ENCODE measurements at regions not wholly inside any gene's neighbourhood (a gene's known extent, or its start where the extent isn't known, plus 50 kb on each side); places are given as distances from the start of the nearest gene placed in this dataset.

DNA sequence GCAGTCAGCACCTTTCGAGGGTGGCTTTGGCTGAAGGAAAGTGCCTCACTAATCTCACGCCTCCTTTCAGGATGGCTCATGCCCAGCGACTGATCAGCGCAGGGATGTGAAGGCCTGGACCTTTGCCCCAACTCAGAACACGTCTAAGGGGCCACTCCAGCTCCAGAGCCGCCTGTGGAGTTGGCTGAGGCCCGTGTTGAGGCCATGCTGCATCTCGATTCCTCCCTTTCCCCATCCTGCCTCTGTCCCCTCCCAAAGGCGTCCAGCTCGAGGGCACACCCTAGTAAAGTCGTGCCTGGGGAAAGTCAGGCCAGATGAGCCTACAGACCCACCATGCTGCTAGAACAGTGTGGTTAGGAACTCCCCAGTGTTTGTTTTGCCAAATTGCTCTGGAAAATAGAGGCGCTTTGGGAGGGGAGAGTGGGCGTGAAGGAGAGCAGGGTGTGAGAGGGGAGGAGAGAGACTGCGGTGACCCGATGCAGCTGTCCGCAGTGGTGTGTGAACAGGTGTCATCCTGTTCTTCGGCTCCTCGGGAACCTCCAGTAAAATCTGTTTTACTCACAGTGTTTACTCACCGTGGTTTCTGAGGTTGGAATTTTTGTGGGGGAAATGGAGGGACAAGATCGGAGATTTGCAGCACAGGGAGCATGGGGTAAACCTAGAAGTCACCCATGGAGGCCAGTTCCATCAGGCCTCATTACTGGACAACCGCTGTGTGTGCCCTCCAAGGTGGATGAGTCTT, 85.0 kb upstream of the PMEPA1 start:
- DNase-seq: no peak

DNA sequence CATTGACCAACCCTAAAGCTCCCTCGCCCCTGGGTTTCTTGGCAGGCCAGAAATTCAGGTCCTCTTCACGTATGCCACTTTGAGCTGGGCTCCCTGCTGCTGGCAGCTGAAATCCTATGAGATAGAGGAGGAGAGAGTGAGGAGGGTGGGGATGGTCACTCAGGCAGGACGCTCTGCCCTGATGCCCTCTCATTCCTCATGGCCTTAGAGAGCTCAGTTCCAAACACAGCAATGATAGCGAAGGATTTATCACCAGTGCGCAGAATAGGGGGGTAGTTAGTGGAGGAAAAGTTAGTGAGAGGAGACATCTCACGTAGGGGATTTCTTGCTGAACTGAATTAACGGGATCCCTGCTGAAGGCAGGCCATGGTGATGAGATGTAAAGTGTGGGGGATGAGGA, 84.2 kb upstream of the PMEPA1 start:
- no peak for DNase-seq

DNA sequence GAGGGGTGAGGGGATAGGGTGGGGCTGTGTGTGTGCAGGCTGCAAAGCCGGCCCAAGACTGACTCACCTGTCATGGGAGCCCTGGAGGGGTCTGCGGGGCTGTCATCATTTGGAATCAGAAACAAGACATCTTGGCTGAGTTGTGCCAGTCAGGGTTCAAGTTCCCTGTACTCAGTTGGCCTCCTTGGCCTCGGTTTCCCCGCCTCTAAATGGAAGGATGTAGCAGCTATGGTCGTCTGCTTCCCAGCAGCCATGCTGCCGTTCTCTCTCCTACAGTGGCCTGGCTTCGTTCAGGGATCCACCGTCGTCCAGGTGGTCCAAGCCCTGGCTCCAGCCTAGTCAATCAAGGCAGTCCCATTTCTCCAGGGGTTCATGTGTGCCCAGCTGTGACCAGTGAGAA, 83.6 kb upstream of the PMEPA1 start:
- DNase-seq: no peak

DNA sequence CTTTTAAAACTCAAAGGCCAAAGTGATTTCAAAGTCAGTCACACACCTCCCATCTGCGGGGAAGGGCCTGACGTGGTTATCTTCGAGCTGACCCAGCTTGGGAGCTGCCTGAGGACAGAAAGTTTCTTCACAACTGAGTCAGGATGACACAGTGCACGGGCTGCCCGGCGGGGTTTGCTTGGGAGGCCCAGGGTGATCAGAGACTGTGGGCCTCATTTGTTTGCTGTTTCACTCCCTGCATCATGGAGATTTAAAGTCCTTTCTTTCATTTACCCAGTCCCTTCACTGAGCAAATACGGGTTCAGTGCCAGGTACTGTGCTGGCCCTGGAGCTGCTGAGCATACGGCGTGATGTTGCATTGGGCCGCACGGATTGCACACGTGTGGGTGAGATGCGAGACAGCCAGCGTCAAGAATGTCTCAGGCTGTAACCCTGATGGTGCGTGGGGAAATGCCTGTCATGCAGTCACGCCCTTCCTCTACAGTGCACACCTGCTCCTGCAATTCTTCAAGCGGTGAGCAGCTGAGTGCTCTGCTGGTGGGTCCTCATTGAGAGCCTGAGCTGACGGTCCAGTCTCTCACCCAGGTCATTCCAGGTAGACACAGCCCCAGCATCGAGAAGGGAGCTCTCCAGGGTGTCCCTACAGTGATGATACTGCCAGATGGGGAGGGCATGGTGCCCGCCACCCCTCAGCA, 82.7 kb upstream of the PMEPA1 start:
- DNase-seq: no peak

DNA sequence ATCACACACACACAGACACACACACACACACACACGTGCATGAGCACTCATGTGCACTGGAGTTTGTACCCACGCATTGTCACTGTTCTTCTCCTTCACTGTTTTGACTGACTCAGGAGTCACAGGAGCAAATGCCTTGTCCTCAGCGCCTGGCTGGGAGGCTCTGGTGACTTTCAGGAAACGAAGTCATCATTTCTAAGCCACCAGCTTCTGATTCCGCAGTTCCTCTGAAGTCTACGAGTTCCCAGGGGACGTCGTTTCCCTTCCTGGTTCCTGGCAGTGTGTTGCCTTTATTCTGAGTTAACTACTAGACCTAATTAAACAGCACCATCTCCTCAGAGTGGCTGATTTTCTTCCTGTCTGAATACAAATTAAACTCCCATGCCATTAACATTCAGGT, 82.2 kb upstream of the PMEPA1 start:
- no peak for DNase-seq

DNA sequence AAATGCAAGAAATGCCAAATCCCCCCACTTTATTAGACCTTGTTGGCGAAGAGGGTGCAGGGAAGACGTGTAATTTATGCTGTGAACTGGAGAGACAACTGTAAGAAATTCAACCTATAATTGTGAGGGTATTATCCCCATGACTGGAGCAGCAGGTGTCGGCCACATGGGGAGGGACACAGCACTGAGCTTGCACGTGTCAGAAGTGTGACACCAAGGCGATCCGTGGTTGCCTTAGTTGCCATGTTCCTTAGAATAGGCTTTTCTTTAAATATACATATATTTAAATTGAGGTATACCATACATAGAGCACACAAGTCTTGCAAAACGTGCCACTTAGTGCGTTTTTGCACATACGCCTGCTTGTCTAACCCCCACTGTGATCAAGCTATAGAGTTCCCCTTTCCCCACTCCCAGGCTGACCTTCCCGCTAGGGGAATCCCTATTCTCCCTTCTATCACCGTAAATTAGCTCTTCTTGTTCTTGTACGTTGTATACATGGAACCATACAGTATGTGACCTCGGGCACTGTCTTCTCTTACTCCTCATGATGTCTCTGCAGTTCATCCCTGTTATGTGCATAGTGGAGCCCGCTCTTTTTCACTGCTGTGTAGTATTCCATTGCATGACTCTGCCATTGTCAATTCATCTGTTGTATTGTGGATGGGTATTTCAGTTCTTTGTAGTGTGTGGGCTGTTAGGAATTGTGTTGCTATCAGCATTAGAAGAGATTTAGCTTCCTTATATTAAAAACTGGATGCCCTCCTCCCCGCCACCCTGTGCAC, 81.6 kb upstream of the PMEPA1 start:
- DNase-seq: no peak

DNA sequence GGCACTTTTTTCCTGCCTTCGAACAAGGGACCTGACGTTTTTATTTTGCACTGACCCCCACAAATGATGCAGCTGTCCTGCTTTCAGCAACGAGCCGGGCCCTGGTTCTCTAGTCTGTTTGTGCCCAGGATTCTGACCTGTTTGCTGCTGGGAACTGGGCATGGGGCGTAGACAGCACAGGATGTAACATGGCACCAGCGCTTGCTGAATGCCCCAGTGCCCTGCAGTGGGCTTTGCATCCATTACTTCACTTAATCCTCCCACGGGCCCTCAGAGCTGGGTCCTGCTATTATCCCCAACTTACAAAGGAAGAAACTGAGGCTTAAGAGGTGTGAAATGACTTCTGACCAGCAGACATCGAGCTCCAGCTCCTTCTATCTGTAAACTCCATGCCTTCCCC, 80.4 kb upstream of the PMEPA1 start:
- DNase-seq: no peak

DNA sequence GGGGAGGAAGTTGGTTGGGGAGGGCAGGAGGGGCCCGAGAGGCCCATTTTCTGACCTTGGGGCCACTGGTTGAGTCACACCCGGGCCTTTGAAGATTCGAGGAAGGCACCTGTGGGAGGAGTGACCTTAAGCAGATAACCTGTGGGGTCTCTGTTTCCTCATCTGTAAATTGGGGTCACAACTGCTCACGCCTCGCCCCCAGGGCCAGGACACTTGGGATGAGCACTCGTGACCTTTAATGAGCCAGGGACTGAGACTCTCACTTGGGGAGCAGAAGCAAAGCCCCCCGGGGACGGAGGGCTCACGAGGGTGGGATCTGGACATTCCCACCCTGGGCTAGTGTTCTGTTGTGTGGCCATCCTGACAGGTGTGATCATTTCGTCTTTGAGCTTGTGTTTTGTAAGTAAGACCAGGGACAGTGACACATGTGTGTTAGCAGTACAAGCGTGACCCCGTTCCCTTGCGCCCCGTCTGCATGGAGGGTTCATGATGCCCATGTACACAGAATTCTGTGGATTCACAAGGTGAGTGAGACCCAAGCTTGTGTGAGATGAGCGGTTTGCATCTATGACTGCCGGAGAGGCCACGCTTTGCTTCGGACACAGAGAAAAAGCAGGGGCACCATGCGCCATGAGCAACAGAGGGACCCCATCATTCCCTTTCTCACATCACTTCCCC, 79.3 kb upstream of the PMEPA1 start:
- DNase-seq: no peak

DNA sequence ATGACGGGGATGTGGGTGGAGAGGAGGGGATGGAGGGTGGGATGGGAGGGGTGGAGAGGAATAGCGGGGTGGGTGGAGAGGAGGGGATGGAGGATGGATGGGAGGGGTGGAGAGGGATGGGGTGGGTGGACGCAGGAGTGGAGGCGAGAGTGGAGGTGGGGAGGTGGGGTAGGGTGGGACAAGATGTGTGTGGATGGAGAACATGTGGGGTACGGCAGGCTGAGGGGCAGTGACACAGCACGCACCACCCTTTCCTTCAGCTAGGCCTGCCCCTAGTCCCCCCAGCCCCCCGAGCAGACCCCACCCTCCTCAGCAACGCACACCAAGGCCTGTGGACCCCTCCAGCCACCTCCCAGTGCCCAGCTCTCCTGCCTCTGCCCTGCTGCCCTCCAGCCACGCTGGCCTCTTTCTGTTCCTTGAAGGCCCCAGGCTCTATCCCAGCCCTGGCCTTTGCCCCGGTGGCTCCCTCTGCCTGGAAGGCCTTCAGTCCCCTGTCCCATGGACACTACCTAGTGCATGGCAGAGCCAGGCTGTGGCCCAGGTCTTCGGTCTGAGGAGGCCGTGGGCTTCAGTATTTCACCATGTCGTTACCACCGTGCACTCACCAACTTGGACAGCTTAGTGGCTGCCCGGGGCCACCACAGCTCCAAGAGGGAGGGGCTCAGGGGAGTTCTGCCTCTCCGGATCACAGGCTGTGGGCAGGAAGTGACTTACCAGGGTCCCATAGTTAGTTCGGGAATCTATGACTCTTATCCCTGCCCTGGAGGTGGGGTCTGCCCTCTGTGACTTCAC, 78.4 kb upstream of the PMEPA1 start:
- no peak for DNase-seq

DNA sequence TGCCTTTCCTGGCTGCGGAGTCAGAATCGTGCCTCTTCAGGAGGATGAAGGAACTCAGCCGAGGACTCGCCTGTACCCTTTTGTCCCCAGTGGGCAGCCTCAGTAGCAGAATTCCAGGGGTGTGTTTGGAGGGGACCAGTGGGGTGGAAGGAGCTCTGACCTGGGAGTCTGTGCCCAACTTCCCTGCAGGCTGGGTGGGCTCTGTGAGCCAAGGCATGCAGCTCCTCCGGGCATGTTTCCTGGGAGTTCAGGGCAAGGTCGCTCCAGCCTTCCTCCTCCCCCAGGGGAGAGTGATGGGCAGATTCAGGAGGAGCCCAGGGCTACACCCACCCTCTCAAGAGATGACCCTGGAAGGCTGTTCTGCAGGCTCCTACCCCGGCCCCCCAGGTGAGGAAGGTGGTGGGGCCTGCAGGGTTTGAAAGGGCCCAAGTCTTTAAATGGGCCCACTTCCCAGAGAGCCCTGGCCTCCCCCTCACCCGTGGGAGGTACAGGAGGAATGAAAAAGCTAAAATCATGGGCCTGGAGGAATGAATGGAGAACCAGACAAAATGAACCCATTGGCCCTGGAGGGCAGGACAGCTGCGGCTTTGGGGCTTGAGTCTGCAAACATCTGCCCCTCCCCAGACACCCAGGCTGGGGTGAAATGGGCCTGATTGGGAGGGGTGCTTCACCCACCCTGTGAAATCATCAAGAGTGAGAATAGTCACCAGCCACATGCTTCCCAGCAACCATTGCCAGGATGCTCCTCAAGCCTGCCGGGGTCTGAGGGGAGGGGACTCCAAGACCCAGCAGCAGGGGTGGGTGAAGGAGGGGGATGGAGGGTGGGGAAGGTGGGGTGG, 77.6 kb upstream of the PMEPA1 start:
- DNase-seq: no peak

DNA sequence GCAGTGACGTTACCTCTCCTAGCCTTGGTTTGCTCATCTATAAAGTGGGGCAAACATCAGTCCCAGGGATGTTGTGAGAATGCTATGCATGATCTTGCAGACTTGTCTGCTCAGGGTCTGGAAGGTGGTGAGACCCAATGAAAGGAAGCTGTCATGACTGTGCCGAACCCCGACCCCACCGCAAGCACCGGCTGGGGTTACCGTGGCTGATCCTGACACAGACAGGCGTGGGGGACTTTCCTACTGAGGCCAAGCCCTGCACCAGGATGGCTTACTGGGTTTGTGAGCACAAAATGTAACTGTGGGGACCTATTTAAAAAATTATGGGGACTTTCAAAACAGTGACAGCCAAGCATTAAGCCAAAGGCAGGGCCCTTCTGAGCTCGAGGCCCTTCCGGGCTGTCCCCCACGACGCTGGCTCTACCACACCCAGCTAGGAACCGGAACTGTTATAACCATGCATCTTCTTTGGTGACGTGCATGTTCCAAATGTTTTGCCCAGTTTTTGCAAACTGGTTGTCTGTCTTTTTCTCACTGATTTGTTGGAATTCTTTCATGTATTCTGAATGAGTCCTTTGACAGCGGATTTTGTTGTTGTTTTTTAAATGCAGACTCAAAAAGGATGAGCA, 76.6 kb upstream of the PMEPA1 start:
- no peak for DNase-seq

DNA sequence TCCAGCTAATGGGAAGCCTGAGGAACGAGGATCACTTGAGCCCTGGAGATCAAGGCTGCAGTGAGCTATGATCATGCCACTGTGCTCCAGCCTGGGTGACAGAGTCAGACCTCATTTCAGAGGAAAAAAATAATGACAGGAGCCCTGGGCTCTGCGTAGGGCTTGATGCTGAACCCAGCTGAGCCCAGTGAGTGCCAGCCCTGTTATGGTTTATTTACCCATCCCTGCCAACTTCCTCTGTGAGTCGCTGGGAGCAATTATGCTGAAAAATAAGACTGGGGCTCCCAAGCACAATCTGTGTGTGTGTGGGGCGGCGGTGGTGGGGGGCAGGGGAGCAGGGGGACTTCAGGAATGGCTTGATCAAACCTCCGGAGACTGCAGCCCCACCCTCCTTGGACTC, 75.9 kb upstream of the PMEPA1 start:
- DNase-seq: no peak

DNA sequence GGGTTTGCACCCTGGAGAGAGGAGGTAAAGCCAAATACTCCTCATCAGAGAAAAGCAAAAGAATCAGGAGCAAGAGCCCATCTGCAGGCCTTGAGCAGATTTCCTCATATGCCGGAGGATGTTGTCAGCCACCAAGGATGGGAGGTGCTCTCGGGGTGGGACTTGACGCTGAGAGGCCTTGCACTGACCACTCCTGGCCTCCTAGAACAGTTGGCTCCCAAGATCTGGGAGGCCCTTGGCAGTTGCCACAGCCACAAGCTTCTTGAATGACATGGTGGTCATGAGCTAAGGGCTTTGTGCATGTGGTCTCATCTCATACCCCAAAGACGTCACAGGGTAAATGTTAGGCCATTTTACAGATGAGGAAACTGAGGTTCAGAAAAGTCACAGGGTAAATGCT, 75.2 kb upstream of the PMEPA1 start:
- DNase-seq: no peak

DNA sequence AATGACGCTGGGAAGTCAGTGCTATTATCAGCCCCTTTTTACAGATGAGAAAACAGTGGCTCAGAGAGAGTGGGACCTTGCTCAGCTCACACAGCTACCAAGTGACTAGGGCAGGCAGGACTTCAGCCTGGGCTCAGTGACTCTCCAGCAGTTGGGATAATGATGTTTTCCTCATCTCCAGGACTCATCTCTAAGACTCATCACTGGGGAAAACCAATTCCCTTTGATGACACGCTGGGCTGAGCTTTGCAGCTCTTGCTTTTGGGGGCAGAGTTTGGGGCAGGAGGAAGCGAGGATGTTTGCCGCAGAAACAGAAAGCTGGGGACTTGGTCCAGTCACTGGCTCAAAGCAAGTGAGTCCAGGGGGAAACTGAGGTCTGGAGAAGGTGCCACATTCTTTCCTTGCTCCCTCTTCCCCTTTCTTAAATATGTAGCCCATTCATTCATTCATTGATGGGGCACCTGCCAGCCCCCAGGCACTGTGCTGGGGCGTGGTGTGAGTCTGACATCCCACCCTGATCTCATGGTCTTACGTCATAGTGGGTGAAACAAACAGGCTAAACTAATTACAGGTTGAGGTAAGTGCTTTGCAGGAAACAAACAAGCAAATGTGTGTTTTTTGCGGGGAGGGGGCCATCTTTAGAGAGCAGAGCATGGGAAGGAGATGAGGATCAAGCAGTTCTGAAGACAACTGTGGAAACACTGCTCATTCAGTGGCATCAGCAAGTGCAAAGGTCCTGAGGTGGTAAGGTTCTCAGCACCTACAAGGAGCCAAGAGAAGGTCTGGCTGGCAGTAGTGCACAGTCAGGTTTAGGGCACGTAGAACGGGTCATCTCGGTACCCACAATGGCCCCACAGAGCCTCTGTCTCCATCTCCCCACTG, 74.4 kb upstream of the PMEPA1 start:
- DNase-seq: no peak

DNA sequence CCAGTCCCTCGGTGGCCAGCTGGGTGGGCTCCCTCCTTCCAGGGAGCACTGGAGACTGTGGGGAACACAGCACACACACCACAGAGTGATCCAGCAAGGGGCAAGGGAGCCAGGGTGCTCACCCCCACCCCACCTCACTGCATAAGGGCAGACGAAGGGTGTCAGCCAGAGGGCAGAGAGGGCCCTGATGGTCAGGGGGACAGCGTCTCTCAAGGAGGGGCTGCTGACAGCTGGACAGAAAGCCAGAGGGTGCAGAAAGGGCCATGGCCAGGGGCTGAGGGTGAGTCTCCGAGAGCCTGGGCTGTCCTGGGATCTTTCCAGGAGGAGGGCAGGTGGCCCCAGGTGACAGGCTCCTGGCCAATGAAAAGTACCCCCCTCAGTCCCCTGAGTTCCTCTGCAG, 73.4 kb upstream of the PMEPA1 start:
- no peak for DNase-seq

DNA sequence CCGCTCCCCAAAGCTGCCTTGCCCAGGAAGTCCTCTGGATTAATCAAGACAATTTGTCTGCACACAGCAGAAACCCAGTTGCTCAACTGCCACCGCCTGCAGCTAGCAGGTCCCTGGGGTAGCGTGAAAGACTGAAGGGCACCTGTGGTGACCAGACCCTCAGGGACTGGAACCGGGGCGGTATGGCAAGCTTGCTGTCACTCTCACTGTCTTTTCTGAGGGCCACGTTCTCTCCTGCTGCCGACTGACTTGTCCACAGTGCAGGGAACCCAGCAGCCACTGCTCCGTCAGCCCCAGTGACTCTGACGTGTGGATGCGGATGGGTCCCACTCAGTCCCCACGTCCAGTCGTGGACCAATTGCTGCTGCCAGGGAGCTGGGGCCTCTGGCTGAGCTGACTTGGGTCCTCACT, 72.8 kb upstream of the PMEPA1 start:
- DNase-seq: no peak

DNA sequence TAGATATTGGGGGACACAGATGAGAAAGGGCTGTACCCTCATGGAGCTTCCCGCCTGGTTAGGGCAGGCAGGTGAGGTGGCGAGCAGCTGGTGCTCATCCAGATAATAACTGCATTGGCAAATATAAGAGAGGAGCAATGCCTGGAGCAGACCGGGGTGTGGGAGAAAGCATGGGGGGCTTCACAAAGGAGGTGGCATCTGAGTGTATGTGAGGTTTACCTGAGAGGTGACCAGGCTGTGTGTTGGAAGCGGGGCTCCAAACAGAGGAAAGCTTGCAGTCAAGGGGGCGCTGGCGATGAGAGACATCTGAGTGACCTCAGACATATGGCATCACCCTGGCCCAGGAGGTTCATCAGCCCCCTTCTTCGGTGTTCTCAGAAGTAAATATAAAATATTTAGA, 72.1 kb upstream of the PMEPA1 start:
- DNase-seq: no peak

DNA sequence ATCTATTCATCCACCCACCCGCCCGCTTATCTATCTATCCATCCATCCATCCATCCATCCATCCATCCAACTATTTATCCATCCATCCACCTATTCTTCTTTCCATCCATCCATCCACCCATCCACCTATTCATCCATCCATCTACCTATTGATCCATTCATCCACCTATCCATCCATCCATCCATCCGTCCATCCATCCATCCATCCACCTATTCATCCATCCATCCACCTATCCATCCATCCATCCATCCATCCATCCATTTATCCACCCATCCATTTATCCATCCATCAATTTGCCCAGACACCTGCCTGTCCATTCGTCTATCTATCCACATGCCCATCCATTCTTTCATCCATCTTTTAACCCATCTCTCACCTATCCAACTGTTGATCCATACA, 71.1 kb upstream of the PMEPA1 start:
- no peak for DNase-seq

DNA sequence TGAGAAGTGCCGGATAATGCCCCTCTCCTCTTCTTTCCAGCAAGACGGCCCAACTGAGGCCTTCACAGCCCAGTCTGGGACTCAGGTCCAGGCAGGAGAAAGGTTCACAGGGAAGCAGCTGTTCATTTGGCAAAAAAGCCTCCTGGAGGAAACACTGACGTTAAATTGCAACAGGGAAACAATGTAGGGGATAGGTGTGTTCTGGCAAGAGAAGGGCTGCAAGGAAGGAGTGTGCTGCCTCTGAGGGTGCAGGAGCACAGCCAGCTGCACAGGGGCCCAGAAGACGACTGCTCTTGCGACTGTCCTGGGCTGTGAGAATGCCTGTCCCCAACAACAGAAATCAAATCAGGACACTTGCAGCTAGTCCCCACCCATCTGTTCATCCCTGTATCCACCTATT, 70.6 kb upstream of the PMEPA1 start:
- DNase-seq: no peak

DNA sequence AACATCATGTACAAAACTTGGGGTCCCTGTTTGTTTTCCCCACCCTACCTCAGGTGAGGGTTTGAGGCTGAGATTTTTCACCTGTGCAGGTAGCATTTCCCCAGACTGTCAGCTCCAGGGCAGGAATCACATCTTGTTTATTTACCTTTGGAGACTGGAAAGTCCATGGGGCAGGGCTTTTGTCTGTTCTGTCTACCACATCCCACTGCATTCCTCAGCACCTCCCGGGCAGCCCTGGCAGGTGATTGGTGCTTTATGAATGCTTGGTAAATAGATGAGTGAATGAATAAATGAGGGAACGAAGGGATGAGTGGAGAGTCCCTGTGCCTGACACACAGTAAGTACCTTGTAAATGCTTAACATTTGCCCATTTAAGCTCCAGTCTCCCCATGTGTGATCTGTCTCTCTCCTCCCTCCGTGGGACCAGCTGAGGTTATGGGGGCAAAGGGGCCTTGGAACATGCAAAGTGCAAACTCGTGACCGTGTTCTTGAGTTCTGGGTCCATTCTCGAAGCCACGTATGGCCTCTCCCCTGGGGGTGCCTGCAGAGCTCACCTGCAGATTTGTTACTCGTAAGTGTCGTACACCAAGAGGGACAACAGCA, 69.7 kb upstream of the PMEPA1 start:
- DNase-seq: no peak

Measured in 8988T (cell line).